ENCODE measurements at regions not wholly inside any gene's neighbourhood (a gene's known extent, or its start where the extent isn't known, plus 50 kb on each side); places are given as distances from the start of the nearest gene placed in this dataset.

DNA sequence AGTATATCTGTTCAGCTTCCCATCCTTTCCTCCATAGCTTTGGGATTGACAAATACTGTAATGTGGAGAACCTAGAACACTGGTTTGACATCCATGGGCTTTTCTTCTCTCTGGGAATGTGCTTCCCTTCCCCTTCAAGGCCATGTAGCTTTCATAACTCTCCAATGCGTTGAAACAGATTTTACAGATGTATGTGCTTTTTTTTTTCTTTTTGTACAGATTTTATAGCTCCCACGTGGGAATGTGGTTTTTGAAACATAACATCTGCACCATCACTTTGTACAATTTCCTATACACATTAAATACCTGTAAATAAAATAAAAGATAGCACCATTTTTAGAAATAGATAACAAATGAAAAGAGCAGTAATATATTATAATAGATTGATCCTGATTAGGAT is 138.5 kb upstream of the TMPRSS15 start:
- H3K27me3 ChIP-seq (ENCODE audit: control insufficient read depth, insufficient read depth, low read length), result no peaks in the 10 kb centered on the region

DNA sequence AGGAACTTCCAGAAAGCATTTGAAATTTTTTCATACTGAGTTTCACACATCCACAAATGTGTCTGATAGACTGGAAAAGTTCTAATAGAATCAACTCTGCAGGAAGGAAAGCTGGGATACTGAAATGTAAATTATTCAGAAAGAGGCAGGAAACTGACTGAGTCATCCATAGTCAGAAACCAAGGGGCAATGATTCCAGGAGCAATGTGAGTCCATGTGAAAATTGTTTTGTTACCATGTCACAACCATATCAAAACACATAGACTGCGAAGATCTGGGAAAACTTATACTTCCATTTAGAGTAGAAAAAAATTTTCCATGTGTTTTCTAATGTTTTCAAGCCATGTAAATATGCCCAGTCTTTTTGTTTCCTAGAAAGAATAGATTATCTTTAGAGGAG is 142.3 kb upstream of the TMPRSS15 start:
- DNase-seq (ENCODE audit: low read depth), result no peak
- H3K27me3 ChIP-seq (ENCODE audit: control insufficient read depth, insufficient read depth, low read length), result no peaks in the 10 kb centered on the region
- H3K36me3 ChIP-seq (ENCODE audit: control insufficient read depth, insufficient read depth, low read length), result no peaks in the 10 kb centered on the region

More for the DNA sequence above, 138.5 kb upstream of the TMPRSS15 start:
- TF ChIP-seq, protein P1, sequence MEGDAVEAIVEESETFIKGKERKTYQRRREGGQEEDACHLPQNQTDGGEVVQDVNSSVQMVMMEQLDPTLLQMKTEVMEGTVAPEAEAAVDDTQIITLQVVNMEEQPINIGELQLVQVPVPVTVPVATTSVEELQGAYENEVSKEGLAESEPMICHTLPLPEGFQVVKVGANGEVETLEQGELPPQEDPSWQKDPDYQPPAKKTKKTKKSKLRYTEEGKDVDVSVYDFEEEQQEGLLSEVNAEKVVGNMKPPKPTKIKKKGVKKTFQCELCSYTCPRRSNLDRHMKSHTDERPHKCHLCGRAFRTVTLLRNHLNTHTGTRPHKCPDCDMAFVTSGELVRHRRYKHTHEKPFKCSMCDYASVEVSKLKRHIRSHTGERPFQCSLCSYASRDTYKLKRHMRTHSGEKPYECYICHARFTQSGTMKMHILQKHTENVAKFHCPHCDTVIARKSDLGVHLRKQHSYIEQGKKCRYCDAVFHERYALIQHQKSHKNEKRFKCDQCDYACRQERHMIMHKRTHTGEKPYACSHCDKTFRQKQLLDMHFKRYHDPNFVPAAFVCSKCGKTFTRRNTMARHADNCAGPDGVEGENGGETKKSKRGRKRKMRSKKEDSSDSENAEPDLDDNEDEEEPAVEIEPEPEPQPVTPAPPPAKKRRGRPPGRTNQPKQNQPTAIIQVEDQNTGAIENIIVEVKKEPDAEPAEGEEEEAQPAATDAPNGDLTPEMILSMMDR (IDR thresholded peaks at IDR 0.05; ENCODE audit: insufficient read depth, low read length, poor library complexity, severe bottlenecking), result no peak
- Histone ChIP-seq H3K4me3 (ENCODE audit: low read depth, low read length) (no peak overlapping the region), H3K36me3 (ENCODE audit: control insufficient read depth, insufficient read depth, low read length) (no peaks in the 10 kb centered on the region)
- no peak for DNase-seq (ENCODE audit: low read depth)

DNA sequence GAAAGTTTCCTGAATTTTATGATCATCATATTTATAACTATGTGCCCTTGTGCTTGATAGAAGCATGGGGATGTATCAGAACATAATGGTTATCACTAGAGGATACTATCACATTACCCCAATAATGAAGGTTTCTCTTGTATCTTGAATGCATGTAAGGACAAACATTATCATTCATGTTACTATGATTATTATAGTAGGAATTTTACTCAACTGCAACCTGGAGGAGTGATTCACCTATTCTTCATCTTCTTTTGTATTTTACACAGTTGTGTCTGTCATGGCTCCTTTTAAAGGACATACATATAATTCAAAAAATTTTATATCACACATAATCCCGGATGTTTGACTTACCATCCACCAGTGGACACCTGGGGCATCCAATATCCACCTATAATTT is 143.8 kb upstream of the TMPRSS15 start:
- no peak for DNase-seq (ENCODE audit: low read depth)
- Histone ChIP-seq H3K36me3 (ENCODE audit: control insufficient read depth, insufficient read depth, low read length) (no peaks in the 10 kb centered on the region), H3K4me3 (ENCODE audit: low read depth, low read length) (no peak overlapping the region), H3K27me3 (ENCODE audit: control insufficient read depth, insufficient read depth, low read length) (no peaks in the 10 kb centered on the region)
- TF ChIP-seq, protein P1 (IDR thresholded peaks at IDR 0.05; ENCODE audit: insufficient read depth, low read length, poor library complexity, severe bottlenecking), result no peak

More for the DNA sequence above, 142.3 kb upstream of the TMPRSS15 start:
- no peak overlapping the region for H3K4me3 ChIP-seq (ENCODE audit: low read depth, low read length)
- TF ChIP-seq, protein P1 (IDR thresholded peaks at IDR 0.05; ENCODE audit: insufficient read depth, low read length, poor library complexity, severe bottlenecking), result no peak

DNA sequence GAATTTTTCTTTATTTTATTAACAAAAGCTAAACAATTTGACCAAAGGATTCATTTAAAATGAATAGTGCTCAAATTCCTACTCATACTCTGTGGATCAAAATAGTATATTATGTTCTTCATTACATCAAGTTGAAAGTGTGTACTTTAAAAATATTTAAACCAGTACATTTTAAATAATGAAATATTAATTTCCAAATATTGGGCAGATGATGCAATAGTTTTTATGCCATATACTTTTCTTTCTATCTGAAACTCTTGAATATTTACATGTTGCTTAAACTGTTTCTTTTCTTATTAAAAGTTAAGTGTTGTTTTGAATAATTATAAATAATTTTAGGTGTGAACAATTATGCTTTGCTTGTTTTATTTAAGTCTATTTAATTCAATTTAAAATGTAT is 144.7 kb upstream of the TMPRSS15 start:
- Histone ChIP-seq H3K36me3 (ENCODE audit: control insufficient read depth, insufficient read depth, low read length) (no peaks in the 10 kb centered on the region), H3K27me3 (ENCODE audit: control insufficient read depth, insufficient read depth, low read length) (no peaks in the 10 kb centered on the region), H3K4me3 (ENCODE audit: low read depth, low read length) (no peak overlapping the region)
- no peak for DNase-seq (ENCODE audit: low read depth)
- TF ChIP-seq, protein P1 (IDR thresholded peaks at IDR 0.05; ENCODE audit: insufficient read depth, low read length, poor library complexity, severe bottlenecking), result no peak

DNA sequence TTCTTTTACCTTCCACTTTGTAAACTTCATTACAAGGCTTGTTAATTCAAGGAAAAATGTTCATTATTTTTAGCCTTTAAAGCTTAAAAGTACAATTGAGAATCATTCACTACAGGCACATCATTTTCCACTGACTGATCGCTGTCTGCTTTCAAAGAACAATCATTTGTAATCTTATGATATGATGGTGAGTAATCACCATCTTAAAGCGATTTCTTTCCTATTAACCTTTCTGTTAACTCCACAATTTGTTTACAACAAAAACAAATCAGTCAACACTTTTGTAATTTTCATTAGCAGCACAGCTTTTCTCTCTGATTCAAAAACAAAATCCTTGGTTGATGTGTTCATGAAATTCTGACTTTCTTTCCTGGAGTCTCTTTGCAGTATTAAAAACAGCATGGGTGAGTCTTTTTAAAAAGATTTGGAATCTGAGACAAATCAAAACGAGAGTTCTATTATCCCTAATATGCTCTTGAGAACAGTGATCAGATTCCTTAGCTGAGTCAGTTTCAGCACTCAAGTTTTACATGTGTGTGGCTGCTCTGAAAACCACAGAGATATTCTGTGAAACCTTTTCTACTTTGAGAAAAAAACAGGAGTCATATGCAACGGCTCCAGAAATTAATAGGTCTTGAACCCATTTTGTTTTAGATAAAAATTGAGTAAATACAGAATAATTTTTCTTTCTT is 145.8 kb upstream of the TMPRSS15 start:
- Histone ChIP-seq H3K27me3 (ENCODE audit: control insufficient read depth, insufficient read depth, low read length) (no peaks in the 10 kb centered on the region), H3K36me3 (ENCODE audit: control insufficient read depth, insufficient read depth, low read length) (no peaks in the 10 kb centered on the region), H3K4me3 (ENCODE audit: low read depth, low read length) (no peak overlapping the region)
- DNase-seq (ENCODE audit: low read depth), result no peak
- TF ChIP-seq, protein P1 (IDR thresholded peaks at IDR 0.05; ENCODE audit: insufficient read depth, low read length, poor library complexity, severe bottlenecking), result no peak

DNA sequence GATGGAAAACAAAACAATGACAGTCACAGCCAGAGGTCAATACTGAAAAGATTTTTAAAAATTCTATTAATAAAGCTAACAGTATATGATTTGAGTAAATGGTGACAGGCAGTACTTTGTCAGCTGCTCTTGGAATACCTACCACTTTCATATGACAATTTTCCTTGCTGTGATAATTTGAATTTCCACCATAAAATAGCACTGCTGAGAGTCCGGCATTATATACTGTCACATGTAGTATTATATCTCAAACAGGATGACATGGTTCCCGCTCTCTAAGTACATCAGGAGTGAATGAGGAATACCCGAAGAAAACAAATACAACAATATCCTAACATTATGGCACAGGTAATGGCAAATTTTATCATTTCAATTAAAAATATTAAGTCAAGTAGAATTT is 146.8 kb upstream of the TMPRSS15 start:
- H3K4me3 ChIP-seq (ENCODE audit: low read depth, low read length), result no peak overlapping the region
- no peaks in the 10 kb centered on the region for H3K27me3 ChIP-seq (ENCODE audit: control insufficient read depth, insufficient read depth, low read length)
- DNase-seq (ENCODE audit: low read depth), result no peak
- TF ChIP-seq, protein P1 (IDR thresholded peaks at IDR 0.05; ENCODE audit: insufficient read depth, low read length, poor library complexity, severe bottlenecking), result no peak
- H3K36me3 ChIP-seq (ENCODE audit: control insufficient read depth, insufficient read depth, low read length), result no peaks in the 10 kb centered on the region
